Effector memory CD8-positive, alpha-beta T cell (primary cell): ENCODE measurements at regions not wholly inside any gene's neighbourhood (a gene's known extent, or its start where the extent isn't known, plus 50 kb on each side); places are given as distances from the start of the nearest gene placed in this dataset.
"Not testable (repeated sequence)": the region's sequence is repeated elsewhere in the genome, so short reads cannot be mapped to it uniquely, and the experiment has no call there.

ENCODE experiments used
- ATAC-seq: fragments of 150-1000 bp; cut with Tn5 transposase; replicated peaks from 2 replicates; pipeline ENCODE4 v1.10.0; 2021; ENCODE audit warnings: mild to moderate bottlenecking, moderate library complexity
- DNase-seq, 3 experiments: peaks; one replicate each; pipeline ENCODE4 v3.0.0; 2021
- H3K27ac Mint-ChIP-seq, 2 donors: one replicate each; pipeline ENCODE4 v1.8.0; 2022; ENCODE audit warnings: mild to moderate bottlenecking in 2 of 2, mixed read lengths in 2 of 2, moderate library complexity in 2 of 2
- H3K27me3 Mint-ChIP-seq, 2 donors: one replicate each; pipeline ENCODE4 v1.8.0; 2022; ENCODE audit warnings: mixed read lengths in 2 of 2
- H3K36me3 Mint-ChIP-seq: one replicate; pipeline ENCODE4 v1.8.0; 2022; ENCODE audit warnings: mild to moderate bottlenecking, moderate library complexity, mixed read lengths; ENCODE audit not compliant: insufficient read depth
- H3K4me1 Mint-ChIP-seq, 2 donors: one replicate each; pipeline ENCODE4 v1.8.0; 2022; ENCODE audit warnings: low read depth in 2 of 2, mixed read lengths in 2 of 2
- H3K4me3 Mint-ChIP-seq, 2 donors: one replicate each; pipeline ENCODE4 v1.8.0; 2022; ENCODE audit warnings: mild to moderate bottlenecking in 2 of 2, mixed read lengths in 2 of 2, moderate library complexity in 2 of 2
- H3K9me3 Mint-ChIP-seq, 2 donors: one replicate each; pipeline ENCODE4 v1.8.0; 2022; ENCODE audit warnings: mixed read lengths in 2 of 2

DNA sequence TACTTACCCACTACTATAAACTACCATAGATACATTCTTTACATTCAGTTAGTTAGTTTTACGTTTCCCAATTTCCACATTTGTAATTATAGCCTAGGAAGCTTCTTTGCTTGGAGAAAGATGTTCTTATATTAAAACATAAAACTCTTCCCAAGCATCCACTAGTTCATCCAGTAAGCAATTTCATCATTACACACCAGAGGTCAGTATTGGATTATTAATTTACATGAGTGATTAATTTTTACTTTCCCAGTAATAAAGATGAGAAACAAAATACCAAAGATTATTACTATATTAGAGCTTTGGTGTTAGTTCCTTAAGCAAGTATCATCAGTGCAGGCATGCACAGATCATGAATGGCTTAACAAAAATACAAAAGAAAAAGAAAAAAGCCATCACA lies 518.4 kb downstream of the TUBA3C start:
- H3K4me3 Mint-ChIP-seq, DNase-seq, ATAC-seq, H3K27me3 Mint-ChIP-seq, H3K36me3 Mint-ChIP-seq, H3K9me3 Mint-ChIP-seq, H3K4me1 Mint-ChIP-seq, H3K27ac Mint-ChIP-seq: not testable (repeated sequence)

- H3K27ac Mint-ChIP-seq, H3K36me3 Mint-ChIP-seq: not testable (repeated sequence)
Observed at GRCh38 chr13:18643644-18644172, 537.9 kb downstream of the TUBA3C start.

DNA sequence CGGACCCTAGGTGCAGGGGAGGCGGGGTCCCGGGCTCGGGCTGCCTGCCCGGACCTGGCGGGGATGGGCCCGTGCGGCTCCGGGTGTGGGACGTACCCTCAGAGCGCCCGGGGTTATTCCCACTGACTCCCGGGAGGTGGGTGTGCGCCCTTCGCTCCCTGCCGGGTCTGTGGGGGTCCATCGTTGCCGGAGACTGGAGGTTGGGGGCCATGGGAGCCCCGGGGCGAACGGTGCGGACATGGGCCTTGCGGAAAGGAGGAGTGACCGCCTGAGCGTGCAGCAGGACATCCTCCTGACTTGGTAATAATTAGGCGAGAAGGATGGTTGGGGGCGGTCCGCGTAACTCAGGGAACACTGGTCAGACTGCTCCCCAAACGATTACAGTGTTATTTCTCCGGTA lies 552.7 kb downstream of the TUBA3C start:
- ATAC-seq, DNase-seq, H3K27ac Mint-ChIP-seq, H3K27me3 Mint-ChIP-seq, H3K9me3 Mint-ChIP-seq, H3K4me1 Mint-ChIP-seq, H3K4me3 Mint-ChIP-seq, H3K36me3 Mint-ChIP-seq: not testable (repeated sequence)

More at GRCh38 chr13:18643644-18644172, 537.9 kb downstream of the TUBA3C start:
- H3K9me3 Mint-ChIP-seq, ATAC-seq, H3K4me3 Mint-ChIP-seq, H3K4me1 Mint-ChIP-seq, H3K27me3 Mint-ChIP-seq: not testable (repeated sequence)
- DNase-seq, result peak in 2 of 3 experiments; percentile 2 to 5

DNA sequence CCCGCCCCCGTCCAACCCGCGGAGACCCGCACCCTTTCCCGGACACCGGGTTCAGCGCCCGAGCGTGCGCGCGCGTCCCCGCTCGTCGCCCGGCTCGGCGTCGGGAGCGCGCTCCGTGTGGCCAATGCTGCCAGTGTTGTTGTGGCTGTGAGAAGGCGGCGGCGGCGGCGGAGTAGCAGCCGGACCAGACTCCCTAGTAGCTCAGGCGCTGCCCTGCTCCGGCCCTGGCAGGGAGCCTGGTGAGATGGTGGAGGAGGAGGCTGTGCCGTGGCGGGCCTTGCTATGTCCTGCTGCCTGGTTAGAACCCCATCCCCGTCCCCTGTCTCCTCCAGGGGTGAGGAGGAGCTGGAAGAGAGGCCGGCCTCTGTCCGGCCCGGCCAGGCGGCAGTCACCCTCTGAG lies 553.2 kb downstream of the TUBA3C start:
- H3K4me3 Mint-ChIP-seq, result no peak overlapping the region
- peaks cover 1 to 7% of the 10 kb centered on the region in 2 donors for H3K9me3 Mint-ChIP-seq

DNA sequence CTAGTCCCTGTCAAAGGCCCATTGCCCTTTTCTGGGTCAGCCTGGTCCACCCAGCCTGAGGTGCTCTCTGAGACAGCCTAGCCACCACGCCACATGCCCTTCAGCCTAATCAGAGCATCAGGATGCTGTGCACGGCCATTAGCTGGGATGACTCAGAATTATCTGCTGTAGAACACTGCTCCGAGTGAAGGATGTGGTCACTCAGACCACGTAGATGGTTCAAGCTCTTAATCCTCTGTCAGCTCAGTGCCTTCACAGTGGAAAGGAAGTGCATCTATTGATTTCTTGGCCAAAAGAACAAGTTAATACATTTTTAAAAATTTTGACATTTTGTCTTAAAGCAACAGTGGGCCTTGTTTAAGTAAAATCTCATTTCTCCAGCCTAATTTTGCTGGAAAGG lies 557.6 kb downstream of the TUBA3C start:
- ATAC-seq, H3K4me3 Mint-ChIP-seq, H3K4me1 Mint-ChIP-seq, DNase-seq, H3K36me3 Mint-ChIP-seq, H3K9me3 Mint-ChIP-seq, H3K27ac Mint-ChIP-seq, H3K27me3 Mint-ChIP-seq: not testable (repeated sequence)

More for the DNA sequence above, 553.2 kb downstream of the TUBA3C start:
- Mint-ChIP-seq H3K4me1 (no peaks in the 10 kb centered on the region), H3K27ac (no peak overlapping the region), H3K36me3 (no peaks in the 10 kb centered on the region), H3K27me3 (no peaks in the 10 kb centered on the region)
- DNase-seq (no peak), ATAC-seq (no peak)

DNA sequence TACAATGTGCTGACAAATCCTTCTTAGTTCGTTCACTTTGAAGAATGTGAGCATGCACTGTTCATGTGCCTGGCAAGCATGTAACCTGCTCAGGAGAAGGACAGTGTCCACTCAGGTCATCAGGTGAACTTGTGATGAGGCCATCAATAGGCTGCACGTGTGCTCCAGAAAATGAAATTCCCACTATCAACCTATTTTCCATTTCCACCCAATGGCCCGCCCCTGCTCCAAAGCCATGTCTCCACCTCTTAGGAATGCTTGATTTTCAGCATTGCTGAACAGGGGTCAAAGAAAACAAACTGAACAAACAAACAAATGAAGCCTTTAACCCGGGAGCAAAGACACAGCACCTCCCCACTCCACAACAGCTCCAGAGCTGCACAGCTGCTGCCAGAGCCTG lies 563.2 kb downstream of the TUBA3C start:
- H3K27me3 Mint-ChIP-seq, H3K36me3 Mint-ChIP-seq, H3K27ac Mint-ChIP-seq, H3K4me3 Mint-ChIP-seq, ATAC-seq, DNase-seq, H3K4me1 Mint-ChIP-seq, H3K9me3 Mint-ChIP-seq: not testable (repeated sequence)

DNA sequence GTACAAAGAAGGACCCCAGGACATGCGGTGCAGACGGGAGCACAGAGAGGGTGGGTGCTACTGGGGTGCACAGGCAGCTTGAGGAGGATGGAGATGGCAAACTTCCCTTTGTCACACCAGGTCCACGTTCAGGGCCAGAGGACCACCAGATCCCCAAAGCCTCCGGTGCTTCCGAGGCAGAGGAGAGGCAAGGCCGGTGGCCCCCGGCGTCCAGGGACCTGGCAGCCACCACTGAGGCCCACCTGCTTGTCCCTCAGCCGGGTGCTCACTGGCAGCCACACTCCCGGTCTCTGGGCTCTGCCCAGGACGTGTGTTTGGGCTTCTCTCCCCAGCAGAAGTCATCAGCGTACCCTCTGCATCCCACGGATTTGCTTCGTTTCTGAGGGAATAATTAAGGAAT lies 571.1 kb downstream of the TUBA3C start:
- not testable (repeated sequence) for H3K4me1 Mint-ChIP-seq, DNase-seq, ATAC-seq, H3K36me3 Mint-ChIP-seq, H3K27me3 Mint-ChIP-seq, H3K9me3 Mint-ChIP-seq, H3K27ac Mint-ChIP-seq, H3K4me3 Mint-ChIP-seq

- H3K36me3 Mint-ChIP-seq, H3K27ac Mint-ChIP-seq, H3K4me1 Mint-ChIP-seq, H3K27me3 Mint-ChIP-seq, H3K9me3 Mint-ChIP-seq, H3K4me3 Mint-ChIP-seq, ATAC-seq, DNase-seq: not testable (repeated sequence)
Observed at GRCh38 chr13:18609371-18609770, 572.3 kb downstream of the TUBA3C start.

GRCh38 chr13:18608851-18609250 lies 572.8 kb downstream of the TUBA3C start:
- not testable (repeated sequence) for H3K27ac Mint-ChIP-seq, H3K4me3 Mint-ChIP-seq, H3K4me1 Mint-ChIP-seq, H3K36me3 Mint-ChIP-seq, ATAC-seq, DNase-seq, H3K9me3 Mint-ChIP-seq, H3K27me3 Mint-ChIP-seq

DNA sequence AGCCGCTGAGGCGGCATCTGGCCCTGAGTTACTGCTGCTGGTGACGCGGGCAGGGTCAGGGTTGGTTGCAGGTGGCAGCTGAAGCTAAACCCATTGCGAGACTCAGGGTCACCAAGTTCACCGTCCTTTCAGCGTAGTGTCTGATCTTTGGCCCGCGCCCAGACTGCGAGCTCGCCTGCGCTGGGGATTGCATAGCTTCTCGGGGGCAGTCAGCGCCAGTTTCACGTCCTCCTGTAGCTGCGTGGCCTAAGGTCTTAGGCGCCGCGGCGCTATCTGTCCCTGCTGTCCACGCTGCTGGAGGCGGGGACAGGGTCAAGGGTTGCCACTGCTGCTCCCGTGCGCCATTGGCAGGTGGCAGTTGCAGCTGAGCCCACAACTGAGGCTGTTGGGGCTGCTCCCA lies 581.3 kb downstream of the TUBA3C start:
- not testable (repeated sequence) for H3K4me1 Mint-ChIP-seq, H3K27me3 Mint-ChIP-seq

GRCh38 chr13:18599791-18600211 lies 581.8 kb downstream of the TUBA3C start:
- H3K4me1 Mint-ChIP-seq, H3K27me3 Mint-ChIP-seq, ATAC-seq, DNase-seq, H3K36me3 Mint-ChIP-seq, H3K27ac Mint-ChIP-seq, H3K9me3 Mint-ChIP-seq, H3K4me3 Mint-ChIP-seq: not testable (repeated sequence)

More for the DNA sequence above, 581.3 kb downstream of the TUBA3C start:
- H3K27ac Mint-ChIP-seq, ATAC-seq, H3K4me3 Mint-ChIP-seq, DNase-seq, H3K36me3 Mint-ChIP-seq, H3K9me3 Mint-ChIP-seq: not testable (repeated sequence)

- not testable (repeated sequence) for H3K4me1 Mint-ChIP-seq, ATAC-seq, H3K27me3 Mint-ChIP-seq, H3K4me3 Mint-ChIP-seq, H3K9me3 Mint-ChIP-seq, H3K27ac Mint-ChIP-seq, DNase-seq, H3K36me3 Mint-ChIP-seq
Observed at GRCh38 chr13:18598543-18598942, 583.1 kb downstream of the TUBA3C start.

DNA sequence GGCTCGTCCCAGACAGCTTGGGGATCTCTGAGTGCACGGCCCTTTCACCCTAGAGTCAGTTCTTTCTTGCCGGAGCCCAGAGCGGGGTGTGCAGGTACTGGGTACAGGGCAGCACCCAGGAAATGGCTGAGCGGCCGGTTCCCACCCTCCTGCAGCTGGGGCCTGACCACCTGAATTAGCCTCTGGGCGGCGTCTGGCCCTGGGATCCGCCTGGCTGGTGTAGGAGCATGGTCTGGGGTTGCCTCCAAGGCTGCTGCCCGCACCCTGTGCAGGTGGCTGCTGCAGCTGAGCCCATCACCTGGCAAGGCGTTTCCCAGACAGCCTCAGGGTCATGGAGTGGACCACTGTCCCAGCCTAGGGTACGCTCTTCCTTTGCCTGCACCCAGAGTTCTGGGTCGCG lies 583.7 kb downstream of the TUBA3C start:
- not testable (repeated sequence) for H3K4me1 Mint-ChIP-seq, H3K9me3 Mint-ChIP-seq, H3K27ac Mint-ChIP-seq, ATAC-seq, H3K36me3 Mint-ChIP-seq, H3K27me3 Mint-ChIP-seq, DNase-seq, H3K4me3 Mint-ChIP-seq

GRCh38 chr13:18577103-18577502 lies 604.5 kb downstream of the TUBA3C start:
- H3K27me3 Mint-ChIP-seq, H3K36me3 Mint-ChIP-seq, H3K27ac Mint-ChIP-seq, DNase-seq, H3K4me3 Mint-ChIP-seq, H3K9me3 Mint-ChIP-seq, ATAC-seq, H3K4me1 Mint-ChIP-seq: not testable (repeated sequence)

DNA sequence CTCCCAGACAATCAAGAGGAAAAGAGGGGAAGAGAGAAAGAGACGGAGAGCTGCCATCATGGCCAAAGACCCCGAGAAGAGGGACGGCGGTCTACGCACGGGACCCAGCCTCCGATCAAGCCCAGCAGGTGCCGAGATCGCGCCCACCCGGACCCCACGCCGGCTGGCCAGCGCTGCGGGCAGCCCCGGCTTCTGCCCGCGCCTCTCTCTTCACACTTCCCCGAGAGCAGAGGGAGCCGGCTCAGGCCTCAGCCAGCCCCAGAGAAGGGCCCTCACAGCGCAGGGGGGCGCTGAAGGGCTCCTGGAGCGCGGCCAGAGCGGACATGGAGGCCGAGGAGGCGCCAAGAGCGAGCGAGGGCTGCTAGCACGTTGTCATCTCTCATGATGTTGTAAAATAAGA lies 613.7 kb downstream of the TUBA3C start:
- H3K4me1 Mint-ChIP-seq, DNase-seq, H3K27ac Mint-ChIP-seq, H3K27me3 Mint-ChIP-seq, H3K4me3 Mint-ChIP-seq, H3K36me3 Mint-ChIP-seq, ATAC-seq, H3K9me3 Mint-ChIP-seq: not testable (repeated sequence)
